ENCODE measurements at regions not wholly inside any gene's neighbourhood (a gene's known extent, or its start where the extent isn't known, plus 50 kb on each side); places are given as distances from the start of the nearest gene placed in this dataset.

GRCh38 chr6:50185006-50185405 is 135.3 kb upstream of the DEFB112 start:
- TF ChIP-seq CTCF (IDR thresholded peaks at IDR 0.05) (no peak), POLR2A (IDR thresholded peaks at IDR 0.05) (no peak)

Data from body of pancreas (tissue), 4 donors.